GM12891 (cell line): ENCODE measurements at regions not wholly inside any gene's neighbourhood (a gene's known extent, or its start where the extent isn't known, plus 50 kb on each side); places are given as distances from the start of the nearest gene placed in this dataset.

Experiments used
- PAX5 ChIP-seq: IDR thresholded peaks from 2 replicates; pipeline ENCODE4 v1.6.1; 2011; ENCODE audit warnings: low read length, moderate library complexity, mild to moderate bottlenecking; ENCODE audit not compliant: insufficient read depth, severe bottlenecking
- POLR2A ChIP-seq: IDR thresholded peaks from 2 replicates; pipeline ENCODE4 v1.6.1; 2011; ENCODE audit warnings: low read depth, low read length, control low read depth
- POLR2AphosphoS5 ChIP-seq: IDR thresholded peaks from 2 replicates; pipeline ENCODE4 v1.6.1; 2011; ENCODE audit warnings: low read depth, low read length, control low read depth
- POU2F2 ChIP-seq: IDR thresholded peaks from 2 replicates; pipeline ENCODE4 v1.6.1; 2011; ENCODE audit warnings: low read depth, mild to moderate bottlenecking, control low read depth, low read length, moderate library complexity
- SPI1 ChIP-seq: IDR thresholded peaks from 2 replicates; pipeline ENCODE4 v1.6.1; 2011; ENCODE audit warnings: low read depth, low read length, control low read depth
- TAF1 ChIP-seq: IDR thresholded peaks from 2 replicates; pipeline ENCODE4 v1.6.1; 2011; ENCODE audit warnings: low read depth, low read length, control low read depth

DNA sequence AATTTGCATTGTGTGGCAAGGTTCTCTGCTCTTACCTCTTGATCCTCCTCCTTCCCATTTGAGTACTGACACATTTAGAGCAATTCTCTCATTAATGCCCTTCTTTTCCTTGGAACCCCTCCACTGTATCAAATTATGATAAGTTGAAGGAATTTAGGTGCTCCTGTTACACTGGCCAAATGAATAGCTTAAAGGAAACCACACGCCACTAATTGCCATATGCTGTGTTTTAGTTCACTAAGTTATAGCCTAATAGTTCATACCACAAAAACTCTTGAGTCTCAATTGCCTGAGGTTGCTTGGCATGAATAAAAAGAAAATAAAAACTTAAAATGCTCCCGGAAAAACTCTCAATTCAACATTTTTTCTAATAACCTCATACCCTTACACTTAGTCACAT, 1239.3 kb downstream of the EPHA7 start:
- TF ChIP-seq POLR2A (no peak), POU2F2 (no peak), POLR2AphosphoS5 (no peak), TAF1 (no peak), PAX5 (no peak), SPI1 (no peak)
